Caco-2 (cell line): ENCODE measurements at regions not wholly inside any gene's neighbourhood (a gene's known extent, or its start where the extent isn't known, plus 50 kb on each side); places are given as distances from the start of the nearest gene placed in this dataset.

Experiments used
- BruUV-seq: library from RNA; stranded (reverse); fragments of 400-500 nt; replicated peaks from 2 replicates; lab custom pipeline; 2021; lab: Mats Ljungman, UMichigan
- CTCF ChIA-PET: fragments of 300-600 bp; sonication (Branson Sonifier 250); formaldehyde crosslinking; loops from one replicate; lab custom pipeline; 2022; ENCODE audit warnings: antibody characterized with exemption; lab: Charles Lee
- POLR2A ChIA-PET: fragments of 300-600 bp; sonication (Branson Sonifier 250); formaldehyde crosslinking; loops from one replicate; lab custom pipeline; 2022; ENCODE audit warnings: antibody characterized with exemption; lab: Charles Lee
- DNase-seq, 2 experiments: peaks; one replicate each; pipeline versions ENCODE4 v3.0.0 to v3.0.0-alpha.2; 2020 to 2022
- H3K27me3 ChIP-seq: replicated peaks from 2 replicates; pipeline ENCODE4 v1.6.0; 2011; ENCODE audit warnings: low read length; ENCODE audit not compliant: control insufficient read depth, insufficient read depth
- H3K36me3 ChIP-seq: 2 replicates; pipeline ENCODE4 v1.5.1; 2011; ENCODE audit warnings: low read length; ENCODE audit not compliant: control insufficient read depth, insufficient read depth
- H3K4me1 ChIP-seq: fragments of 250-450 bp; sonication (Bioruptor Pico); 2 replicates; pipeline ENCODE4 v1.5.1; 2020; ENCODE audit warnings: mild to moderate bottlenecking
- H3K4me3 ChIP-seq: 2 replicates; pipeline ENCODE4 v1.5.1; 2011; ENCODE audit warnings: low read depth, mild to moderate bottlenecking, control low read depth, low read length
- H3K9me3 ChIP-seq: fragments of 250-450 bp; sonication (Bioruptor Pico); 2 replicates; pipeline ENCODE4 v1.5.1; 2020; ENCODE audit warnings: mild to moderate bottlenecking, moderate library complexity
- H3K27ac Mint-ChIP-seq: one replicate; pipeline ENCODE4 v1.8.0; 2022; ENCODE audit warnings: mixed read lengths; ENCODE audit not compliant: unreplicated experiment
- H3K27me3 Mint-ChIP-seq: one replicate; pipeline ENCODE4 v1.8.0; 2022; ENCODE audit warnings: mixed read lengths; ENCODE audit not compliant: insufficient read depth, unreplicated experiment
- H3K36me3 Mint-ChIP-seq: one replicate; pipeline ENCODE4 v1.8.0; 2022; ENCODE audit warnings: mild to moderate bottlenecking, mixed read lengths; ENCODE audit not compliant: insufficient read depth, unreplicated experiment
- H3K4me1 Mint-ChIP-seq: one replicate; pipeline ENCODE4 v1.8.0; 2022; ENCODE audit warnings: low read depth, mixed read lengths; ENCODE audit not compliant: unreplicated experiment
- H3K4me3 Mint-ChIP-seq: one replicate; pipeline ENCODE4 v1.8.0; 2022; ENCODE audit warnings: mild to moderate bottlenecking, moderate library complexity, mixed read lengths; ENCODE audit not compliant: unreplicated experiment
- H3K9me3 Mint-ChIP-seq: one replicate; pipeline ENCODE4 v1.8.0; 2022; ENCODE audit warnings: mixed read lengths; ENCODE audit not compliant: unreplicated experiment
- intact Hi-C: fragments of 100-400 bp; cut with micrococcal nuclease; formaldehyde crosslinking; loops from one replicate; pipeline ENCODE4 v1.10.0; 2022; ENCODE audit not compliant: unreplicated experiment
- TF ChIP-seq, protein P1 (sequence below), 2 experiments: fragments of 200-600 bp in 1 of 2; IDR thresholded peaks; 1 replicate in 1 of 2; 2 replicates in 1 of 2; pipeline versions ENCODE4 v1.5.1 to v1.8.0; 2011 to 2022; ENCODE audit warnings: antibody characterized with exemption in 1 of 2, control low read depth in 1 of 2, inconsistent platforms in 1 of 2, low read depth in 1 of 2, low read length in 1 of 2, mild to moderate bottlenecking in 1 of 2, moderate library complexity in 1 of 2; ENCODE audit not compliant: insufficient read depth in 1 of 2, severe bottlenecking in 1 of 2, unreplicated experiment in 1 of 2

DNA sequence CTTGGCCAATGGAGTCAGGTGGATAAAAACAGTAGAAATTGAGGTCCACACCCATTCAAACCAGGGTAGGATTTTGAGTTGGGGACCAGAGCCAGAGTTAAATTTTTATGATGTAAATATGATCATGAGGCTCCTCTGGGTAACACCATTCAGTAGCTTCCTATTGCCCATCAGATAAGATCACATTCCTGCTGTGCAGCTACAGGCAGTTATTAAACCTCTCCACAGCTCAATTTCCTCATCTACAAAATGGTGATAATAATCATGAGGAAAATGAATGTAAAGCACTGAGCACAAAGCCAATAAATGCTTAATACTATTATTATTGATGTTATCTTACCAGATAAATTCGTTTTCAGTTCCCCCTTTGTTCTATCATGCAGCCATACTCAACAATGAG lies 432.0 kb downstream of the CAAP1 start:
- no peak for DNase-seq

DNA sequence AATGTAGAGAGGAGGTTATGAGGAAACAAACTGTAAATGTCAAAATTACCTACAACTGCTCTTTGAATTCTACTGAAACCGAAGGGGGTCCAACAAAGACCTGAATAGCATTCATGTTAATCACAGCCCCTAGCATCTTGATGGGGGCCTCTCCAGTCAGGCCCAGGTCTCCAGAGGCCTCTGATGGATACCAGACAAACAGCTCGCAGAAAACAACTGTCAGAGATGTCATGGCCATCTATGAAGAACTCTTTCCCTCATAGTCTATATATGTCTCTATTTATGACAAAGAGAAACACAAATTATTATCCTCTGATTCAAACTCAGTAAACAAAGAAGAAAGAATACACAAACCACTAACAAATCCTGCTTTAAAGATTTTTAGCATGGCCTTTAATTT lies 432.6 kb downstream of the CAAP1 start:
- H3K4me1 ChIP-seq: no peaks in the 10 kb centered on the region
- H3K27me3 ChIP-seq: no peaks in the 10 kb centered on the region
- TF ChIP-seq, protein P1, sequence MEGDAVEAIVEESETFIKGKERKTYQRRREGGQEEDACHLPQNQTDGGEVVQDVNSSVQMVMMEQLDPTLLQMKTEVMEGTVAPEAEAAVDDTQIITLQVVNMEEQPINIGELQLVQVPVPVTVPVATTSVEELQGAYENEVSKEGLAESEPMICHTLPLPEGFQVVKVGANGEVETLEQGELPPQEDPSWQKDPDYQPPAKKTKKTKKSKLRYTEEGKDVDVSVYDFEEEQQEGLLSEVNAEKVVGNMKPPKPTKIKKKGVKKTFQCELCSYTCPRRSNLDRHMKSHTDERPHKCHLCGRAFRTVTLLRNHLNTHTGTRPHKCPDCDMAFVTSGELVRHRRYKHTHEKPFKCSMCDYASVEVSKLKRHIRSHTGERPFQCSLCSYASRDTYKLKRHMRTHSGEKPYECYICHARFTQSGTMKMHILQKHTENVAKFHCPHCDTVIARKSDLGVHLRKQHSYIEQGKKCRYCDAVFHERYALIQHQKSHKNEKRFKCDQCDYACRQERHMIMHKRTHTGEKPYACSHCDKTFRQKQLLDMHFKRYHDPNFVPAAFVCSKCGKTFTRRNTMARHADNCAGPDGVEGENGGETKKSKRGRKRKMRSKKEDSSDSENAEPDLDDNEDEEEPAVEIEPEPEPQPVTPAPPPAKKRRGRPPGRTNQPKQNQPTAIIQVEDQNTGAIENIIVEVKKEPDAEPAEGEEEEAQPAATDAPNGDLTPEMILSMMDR (IDR thresholded peaks at IDR 0.05; ENCODE audit: insufficient read depth in 1 of 2, low read depth in 1 of 2, low read length in 1 of 2, severe bottlenecking in 1 of 2, unreplicated experiment in 1 of 2): no peak
- Mint-ChIP-seq H3K9me3 (no peaks in the 10 kb centered on the region), H3K4me1 (no peaks in the 10 kb centered on the region), H3K4me3 (no peak overlapping the region), H3K27ac (no peak overlapping the region), H3K27me3 (no peaks in the 10 kb centered on the region), H3K36me3 (no peaks in the 10 kb centered on the region)
- ChIA-PET CTCF (no interaction called here), POLR2A (no interaction called here)
- no peaks in the 10 kb centered on the region for H3K9me3 ChIP-seq
- no peak for DNase-seq
- intact Hi-C loops: no loop called here
- BruUV-seq: no TSS peak
- H3K4me3 ChIP-seq: no peak overlapping the region
- no peaks in the 10 kb centered on the region for H3K36me3 ChIP-seq

More for the DNA sequence above, 432.0 kb downstream of the CAAP1 start:
- H3K4me1 ChIP-seq: no peaks in the 10 kb centered on the region
- BruUV-seq: no TSS peak
- intact Hi-C loops: no loop called here
- Mint-ChIP-seq H3K4me1 (no peaks in the 10 kb centered on the region), H3K27ac (no peak overlapping the region), H3K27me3 (no peaks in the 10 kb centered on the region), H3K4me3 (no peak overlapping the region), H3K9me3 (no peaks in the 10 kb centered on the region), H3K36me3 (no peaks in the 10 kb centered on the region)
- H3K27me3 ChIP-seq: no peaks in the 10 kb centered on the region
- TF ChIP-seq, protein P1 (IDR thresholded peaks at IDR 0.05; ENCODE audit: insufficient read depth in 1 of 2, low read depth in 1 of 2, low read length in 1 of 2, severe bottlenecking in 1 of 2, unreplicated experiment in 1 of 2): no peak
- H3K36me3 ChIP-seq: no peaks in the 10 kb centered on the region
- ChIA-PET POLR2A (no interaction called here), CTCF (no interaction called here)
- H3K4me3 ChIP-seq: no peak overlapping the region
- H3K9me3 ChIP-seq: no peaks in the 10 kb centered on the region

DNA sequence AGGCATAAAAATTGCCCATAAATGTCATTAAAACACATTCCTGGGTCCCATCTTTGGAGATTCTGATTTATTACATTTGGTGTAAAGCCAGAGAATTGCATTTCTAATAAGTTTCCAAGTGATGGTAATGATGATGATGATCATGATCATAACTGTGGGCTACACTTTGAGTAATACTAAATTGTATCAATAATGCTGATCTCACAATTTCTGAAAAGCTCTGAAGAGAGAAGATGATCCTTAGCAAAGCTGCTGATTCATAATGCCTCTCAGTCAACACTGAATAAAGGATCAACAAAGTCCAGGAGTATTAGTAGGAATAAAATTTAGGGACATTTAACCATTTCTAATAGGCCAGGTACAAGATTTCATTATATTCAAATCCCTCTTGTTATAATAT lies 434.5 kb downstream of the CAAP1 start:
- no peak overlapping the region for H3K27ac Mint-ChIP-seq

More for the DNA sequence above, 434.5 kb downstream of the CAAP1 start:
- ChIA-PET POLR2A (no interaction called here), CTCF (no interaction called here)
- no peaks in the 10 kb centered on the region for H3K36me3 Mint-ChIP-seq
- H3K4me3 Mint-ChIP-seq: no peak overlapping the region
- no peaks in the 10 kb centered on the region for H3K36me3 ChIP-seq
- no peaks in the 10 kb centered on the region for H3K4me1 Mint-ChIP-seq
- H3K9me3 ChIP-seq: no peaks in the 10 kb centered on the region
- DNase-seq: no peak
- no peak overlapping the region for H3K4me3 ChIP-seq
- no peaks in the 10 kb centered on the region for H3K9me3 Mint-ChIP-seq
- intact Hi-C loops: no loop called here
- H3K4me1 ChIP-seq: no peaks in the 10 kb centered on the region
- no TSS peak for BruUV-seq
- TF ChIP-seq, protein P1 (IDR thresholded peaks at IDR 0.05; ENCODE audit: insufficient read depth in 1 of 2, low read depth in 1 of 2, low read length in 1 of 2, severe bottlenecking in 1 of 2, unreplicated experiment in 1 of 2): no peak
- H3K27me3 ChIP-seq: no peaks in the 10 kb centered on the region
- no peaks in the 10 kb centered on the region for H3K27me3 Mint-ChIP-seq
